Glomerular visceral epithelial cell (primary cell): ENCODE measurements at regions not wholly inside any gene's neighbourhood (a gene's known extent, or its start where the extent isn't known, plus 50 kb on each side); places are given as distances from the start of the nearest gene placed in this dataset.

Experiments used
- DNase-seq: peaks from one replicate; pipeline ENCODE4 v3.0.0-alpha.2; 2016; ENCODE audit errors: extremely low spot score

DNA sequence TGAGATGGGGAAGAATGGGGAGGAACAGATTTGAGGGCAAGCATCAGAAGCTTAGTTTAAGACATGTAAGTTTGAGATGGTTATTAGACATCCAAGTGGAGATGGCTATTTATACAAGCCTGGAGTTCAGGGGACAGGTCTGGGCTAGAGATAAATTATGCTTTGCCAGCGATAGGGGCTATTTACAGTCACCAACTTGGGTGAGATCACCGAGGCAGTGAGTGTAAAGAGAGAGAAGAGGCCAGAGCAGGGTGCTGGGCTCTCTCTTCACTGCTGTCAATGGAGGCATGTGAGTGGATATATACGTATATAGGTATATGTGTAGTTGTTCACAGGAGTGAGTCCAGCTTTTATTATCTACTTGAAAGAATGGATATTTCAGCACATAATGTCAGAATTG, 81.0 kb downstream of the QPCT start:
- no peak for DNase-seq

DNA sequence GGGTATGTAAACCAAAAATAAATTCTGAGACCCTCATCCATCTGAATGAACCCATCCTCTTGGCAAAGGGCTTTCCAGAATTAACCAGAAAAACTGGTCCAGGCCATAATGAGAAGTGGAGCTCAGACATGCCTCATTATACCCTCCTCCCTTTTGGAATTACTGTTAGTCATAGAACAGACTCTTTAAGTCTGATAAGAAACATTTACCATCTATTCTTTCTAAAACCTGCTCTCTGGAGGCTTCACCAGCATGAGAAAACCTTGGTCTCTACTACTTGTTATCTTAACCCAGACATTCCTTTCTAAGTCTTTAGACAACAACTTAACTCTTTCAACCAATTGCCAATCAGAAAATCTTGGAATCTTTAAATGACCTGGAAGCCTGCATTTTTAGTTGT, 82.8 kb downstream of the QPCT start:
- no peak for DNase-seq

DNA sequence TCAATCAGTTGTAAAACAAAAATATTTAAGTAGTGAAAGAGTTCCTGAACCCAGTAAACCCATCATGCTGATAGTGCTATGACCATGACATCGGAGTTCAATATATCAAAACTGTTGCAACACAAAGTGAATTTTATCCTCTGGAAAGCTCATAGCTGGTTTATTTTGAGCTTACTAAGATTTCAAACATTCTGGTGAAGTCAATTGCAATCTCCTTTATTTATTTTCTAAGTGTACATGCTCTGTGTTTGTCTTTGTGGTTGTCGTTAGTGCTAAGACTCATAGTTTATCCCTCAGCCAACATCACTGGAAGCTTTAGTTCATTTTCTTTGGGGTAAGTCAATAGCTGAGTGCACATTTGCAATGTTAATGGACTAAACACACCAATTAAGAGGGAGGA, 91.9 kb downstream of the QPCT start:
- DNase-seq: no peak

DNA sequence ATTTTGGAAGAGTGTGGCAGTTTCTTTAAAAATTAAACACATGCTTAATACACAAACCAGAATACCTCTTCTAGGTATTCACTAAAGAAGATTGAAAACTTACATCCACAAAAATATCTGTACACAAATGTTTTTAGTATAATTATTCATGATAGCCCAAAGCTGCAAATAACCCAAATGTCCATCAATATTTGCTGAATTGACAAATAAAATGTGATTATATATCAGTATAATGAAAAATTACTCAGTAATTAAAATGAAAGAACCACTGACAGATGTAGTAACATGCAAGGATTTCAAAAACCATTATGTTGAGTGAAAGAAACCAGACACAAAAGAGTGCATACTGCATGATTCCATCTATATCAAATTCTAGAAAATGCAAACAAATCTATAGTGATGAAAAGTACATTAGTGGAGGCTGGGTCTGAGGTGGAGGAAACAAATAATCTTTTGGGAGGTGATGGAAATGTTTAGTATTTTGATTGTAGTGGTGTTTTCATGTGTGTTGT, 94.8 kb downstream of the QPCT start:
- DNase-seq: no peak

DNA sequence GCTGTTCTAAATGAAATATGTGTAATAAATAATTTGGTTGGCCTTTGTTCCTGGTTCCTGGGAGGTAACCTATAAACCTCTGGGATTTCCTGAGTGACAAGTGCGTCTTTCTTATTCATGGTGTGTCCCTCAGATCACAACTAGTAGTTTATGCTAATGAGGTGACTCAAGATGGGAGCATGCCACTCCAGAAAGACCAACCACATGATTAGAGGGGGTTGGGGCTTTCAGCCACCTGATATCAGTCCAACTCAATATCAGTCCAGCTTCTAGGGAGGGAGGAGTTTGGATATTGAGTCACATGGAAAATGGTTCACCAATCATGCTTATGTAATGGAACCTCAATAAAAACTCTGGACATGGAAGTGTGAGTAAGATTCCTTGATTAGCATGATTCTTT, 96.6 kb downstream of the QPCT start:
- DNase-seq: no peak

DNA sequence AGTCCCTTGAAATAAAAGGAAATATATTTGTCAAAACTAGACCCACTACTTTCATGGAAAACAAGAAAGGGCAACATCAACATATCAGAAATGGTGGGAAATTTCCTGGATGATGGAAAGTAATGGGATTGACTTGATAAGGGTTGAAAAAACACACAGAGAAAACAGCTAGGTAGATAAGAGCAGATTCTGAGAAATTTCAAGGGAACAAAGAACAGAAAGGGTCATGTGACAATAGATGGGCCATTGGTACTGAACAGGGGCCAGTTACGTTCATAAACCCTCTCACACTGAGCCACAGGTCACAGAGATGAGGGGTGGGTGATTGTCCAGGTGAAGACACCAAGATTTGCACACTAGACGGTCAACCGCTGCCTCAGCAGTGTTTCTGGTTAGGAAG, 98.7 kb downstream of the QPCT start:
- no peak for DNase-seq

DNA sequence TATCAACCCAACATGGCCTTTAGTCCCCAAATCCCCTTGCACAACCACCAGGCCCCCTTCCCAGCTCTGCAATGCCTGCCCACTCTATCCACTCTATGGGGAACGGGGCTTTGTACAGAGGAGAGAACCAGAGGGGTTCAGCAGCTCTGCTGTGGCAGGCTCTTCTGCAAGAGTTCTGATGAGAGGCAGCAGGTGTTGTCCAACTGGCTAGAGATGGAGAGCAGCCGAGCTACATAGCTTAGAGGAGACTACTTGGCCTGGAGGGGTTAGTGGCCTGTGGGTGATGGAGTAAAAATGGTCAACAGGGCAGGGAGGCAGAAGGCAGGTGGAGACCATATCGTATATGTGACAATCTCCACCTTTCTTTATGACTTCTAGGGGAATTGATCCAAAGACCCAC, 103.0 kb downstream of the QPCT start:
- no peak for DNase-seq

DNA sequence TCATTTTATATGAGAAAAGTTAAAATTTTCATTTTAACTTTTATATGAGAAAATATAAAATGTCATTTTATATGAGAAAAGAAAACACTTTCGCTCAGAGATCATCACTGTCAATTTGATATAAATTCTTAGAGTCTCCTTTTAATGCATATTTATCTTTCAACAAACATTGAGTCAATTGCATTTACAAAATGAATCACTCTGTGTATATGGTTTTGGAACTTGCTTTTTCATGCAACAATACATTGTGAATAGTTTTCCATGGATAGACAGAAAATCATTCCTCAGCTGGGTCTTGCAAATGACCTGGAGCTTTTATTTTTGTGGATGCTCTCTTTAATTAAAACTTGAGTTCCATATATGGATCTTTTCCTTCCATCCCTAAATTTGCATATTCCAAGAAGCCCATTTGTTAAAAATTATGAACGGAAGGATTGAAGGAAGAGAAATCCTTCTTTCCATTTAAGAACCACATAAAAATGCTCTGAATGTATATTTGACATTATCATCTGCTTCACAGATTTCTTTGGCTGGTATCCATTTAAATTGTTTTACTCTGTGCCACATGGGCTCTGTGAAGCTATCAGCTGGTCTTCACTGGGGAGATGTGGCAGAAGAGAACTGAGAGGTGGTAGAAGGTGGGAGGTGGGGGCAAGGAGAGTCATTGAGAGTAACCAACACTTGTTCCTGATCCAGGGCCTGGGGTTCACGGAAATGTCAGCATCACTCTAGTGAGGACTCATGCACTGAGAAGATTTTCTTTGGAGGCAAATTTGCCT, 104.1 kb downstream of the QPCT start:
- no peak for DNase-seq

DNA sequence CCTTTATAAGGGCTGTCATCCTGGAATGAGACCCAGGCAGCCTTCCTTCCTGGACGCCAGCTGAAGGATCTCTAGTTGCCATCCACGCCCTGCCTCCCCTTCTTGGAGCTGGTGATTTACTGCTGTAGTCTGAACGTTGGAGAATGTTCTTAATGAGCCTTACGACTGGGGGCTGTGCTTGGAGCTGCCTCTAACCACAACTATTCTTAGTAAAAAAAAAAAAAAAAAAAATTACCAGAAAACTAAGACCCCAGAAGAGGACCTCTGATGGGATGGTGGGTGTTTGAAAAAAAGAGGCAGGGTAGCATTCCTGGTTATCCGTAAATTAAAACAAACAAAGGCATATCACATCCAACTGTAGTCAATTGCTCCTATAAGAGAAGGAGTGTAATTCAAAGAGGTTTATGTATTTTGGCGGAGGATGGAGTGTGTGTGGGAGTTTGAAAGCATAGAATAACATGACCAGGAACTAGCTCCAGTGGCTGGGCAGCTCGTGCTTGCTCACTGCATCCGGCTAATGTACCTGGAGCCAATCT, 105.4 kb downstream of the QPCT start:
- DNase-seq: no peak

DNA sequence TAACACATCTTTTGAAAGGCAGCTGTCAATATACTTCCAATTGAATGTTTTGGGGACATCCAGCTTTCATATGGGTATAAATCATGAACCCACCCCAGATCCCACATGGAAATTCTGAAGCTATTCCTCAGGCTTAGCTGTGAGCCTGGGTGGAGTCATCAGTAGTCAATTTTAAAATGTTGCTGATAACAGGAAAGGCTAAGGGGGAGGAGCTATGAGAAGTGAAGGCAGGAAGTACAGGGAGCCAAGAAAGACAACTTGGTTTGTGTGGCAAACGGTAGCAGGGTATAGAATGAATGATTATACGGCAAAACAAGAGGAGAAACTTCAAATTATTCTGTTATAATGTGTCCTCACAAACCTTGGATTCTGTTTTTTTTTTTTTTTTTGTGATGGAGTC, 108.6 kb downstream of the QPCT start:
- no peak for DNase-seq

DNA sequence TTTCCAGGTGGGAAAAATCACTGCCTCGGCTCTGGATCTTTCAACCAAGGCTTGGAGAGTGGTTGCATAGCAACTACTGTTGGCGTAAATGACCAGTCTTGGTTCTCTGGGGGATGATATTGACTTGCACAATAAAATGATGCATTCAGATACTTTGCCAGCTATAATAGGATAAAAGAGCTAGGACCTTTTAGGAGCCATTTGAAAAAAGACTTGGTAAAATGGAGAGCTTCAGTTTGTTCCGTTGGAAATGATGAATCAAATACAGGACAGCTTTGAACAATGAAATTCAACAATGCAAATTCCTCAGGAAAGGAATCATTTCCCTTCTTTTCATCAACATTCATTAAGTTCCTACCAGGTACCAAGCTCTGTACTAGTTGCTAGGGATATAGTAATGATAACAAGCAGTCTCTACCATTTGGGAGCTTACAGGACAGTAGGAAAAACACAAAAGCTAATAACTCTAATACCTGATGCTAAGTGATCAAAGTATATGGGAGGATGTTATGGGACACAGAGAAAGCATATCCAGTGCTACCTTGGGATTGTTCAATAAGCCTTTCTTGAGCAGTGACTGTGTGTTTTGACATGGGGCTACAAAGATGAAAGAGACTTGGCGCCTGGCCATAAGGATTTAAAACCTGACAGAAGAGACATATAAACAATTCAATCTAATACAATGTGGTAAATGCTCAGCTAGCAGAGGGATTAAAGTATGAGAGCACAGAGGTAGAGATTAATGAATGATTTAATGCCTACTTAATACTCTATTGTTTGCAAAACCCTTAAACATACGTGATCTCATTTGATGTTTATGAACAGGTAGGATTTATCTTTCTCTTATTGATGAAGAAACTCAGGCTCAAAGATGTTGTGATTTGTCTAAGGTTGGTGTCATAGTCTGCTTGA, 110.7 kb downstream of the QPCT start:
- DNase-seq: no peak

DNA sequence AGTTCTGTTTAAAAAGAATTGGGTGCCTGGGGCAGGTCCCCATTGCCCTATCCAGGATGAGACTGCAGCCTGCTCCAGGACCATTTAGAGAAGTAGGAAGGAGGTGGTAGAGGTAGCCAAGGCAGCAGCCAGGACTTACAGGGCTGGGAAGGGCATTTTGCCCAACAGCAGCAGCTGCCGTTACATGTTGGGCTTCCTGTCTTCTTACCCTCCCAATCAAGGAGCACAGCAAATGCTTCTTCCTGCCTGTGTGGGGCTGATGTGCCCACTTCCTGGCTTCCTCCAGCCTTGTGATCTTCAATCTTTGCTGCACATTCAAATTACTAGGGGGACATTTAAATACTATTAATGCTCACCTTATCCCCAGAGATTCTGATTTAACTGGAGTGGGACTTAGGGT, 112.0 kb downstream of the QPCT start:
- no peak for DNase-seq

DNA sequence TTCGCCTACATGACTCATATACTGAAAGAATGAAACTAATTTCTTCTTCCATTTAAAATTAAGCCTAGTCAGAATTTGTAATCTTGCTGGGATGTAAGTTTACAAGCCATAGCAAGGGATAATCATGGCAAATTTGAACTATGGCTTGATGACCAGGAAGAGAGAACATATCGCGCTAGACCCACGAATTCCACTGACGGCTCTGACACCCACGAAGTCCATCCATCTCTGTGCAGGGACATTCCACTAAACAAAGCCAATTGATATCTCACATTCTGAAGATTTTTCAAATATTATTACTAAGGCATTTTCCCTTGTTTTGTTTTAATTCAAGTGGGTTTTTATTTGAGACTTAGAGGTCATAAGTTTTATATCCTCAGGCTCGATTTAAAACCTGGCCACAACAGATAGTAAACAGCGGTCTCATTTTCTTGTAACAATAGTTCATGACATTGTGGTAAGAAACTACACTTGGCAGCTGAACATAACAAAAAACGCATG, 113.0 kb downstream of the QPCT start:
- DNase-seq: no peak

DNA sequence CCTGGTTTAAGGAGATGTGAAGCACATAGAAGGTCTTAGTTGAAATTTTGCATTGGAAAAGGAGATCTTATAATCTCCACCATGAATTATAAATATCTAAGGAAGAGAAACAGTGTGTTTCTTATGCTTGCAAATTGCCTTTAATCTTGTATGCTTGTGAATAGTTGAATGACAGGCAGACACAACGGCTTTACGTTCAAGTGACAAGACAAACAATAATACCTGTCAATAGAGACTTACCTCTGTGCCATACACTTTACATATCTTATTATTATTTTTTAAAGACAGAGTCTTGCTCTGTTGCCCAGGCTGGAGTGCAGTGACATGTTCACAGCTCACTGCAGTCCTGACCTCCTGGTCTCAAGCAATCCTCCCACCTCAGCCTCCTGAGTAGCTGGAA, 113.7 kb downstream of the QPCT start:
- no peak for DNase-seq

DNA sequence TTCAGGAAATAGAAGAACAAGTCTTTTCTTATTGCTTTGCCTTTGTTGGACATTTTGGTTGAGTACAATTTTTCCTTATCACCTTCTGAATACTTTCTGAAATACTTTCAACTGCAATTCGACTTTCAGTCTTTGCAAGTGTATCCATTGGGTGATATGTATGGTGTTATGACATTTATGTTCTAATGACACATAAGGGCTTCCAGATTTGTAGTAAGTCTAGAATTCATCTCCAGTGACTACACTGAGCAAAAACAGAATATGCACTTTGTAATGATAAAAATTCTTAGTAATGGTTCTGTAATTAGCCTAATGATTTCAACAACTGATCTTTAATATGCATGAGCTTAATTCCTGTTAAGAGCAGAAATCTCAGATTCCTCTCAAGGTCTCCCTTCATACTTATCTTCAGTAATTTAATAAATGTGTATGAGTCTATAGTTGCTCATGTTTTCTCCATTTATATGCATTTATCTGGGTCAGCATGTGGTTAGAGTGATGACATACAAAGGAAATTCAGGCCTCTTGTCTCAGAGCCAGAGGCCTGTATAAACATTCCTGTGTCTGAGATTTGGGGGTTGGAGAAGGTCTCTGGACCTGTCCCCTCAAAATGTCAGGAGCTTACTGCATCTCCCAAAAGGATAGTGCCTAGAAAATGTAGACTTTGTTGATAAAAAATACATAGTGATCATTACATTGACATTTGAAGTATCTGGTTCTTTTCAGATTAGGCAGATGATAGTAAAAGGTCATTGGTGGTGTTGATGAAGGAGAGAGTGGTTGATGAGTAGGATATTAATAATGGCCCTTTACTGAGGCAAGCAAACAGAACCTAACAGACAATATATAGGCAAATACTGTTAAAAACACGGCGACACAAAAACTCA, 114.9 kb downstream of the QPCT start:
- DNase-seq: peak; percentile 12

DNA sequence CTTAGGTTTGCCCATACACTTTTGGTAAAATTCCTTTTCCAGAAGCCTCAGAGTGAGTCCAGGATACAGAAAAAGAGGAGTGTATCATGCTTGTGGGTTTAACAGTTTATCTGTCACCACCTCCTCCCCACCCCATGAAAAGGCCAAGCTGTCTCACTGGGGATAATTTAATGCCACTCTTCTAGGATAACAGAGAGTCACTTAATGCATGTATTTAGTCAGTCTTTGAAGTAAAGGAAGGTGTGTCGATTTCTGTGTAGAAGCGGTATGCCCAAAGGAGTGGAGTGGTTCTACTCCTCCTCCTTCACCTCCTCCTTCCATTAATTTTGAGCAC, 116.4 kb downstream of the QPCT start:
- no peak for DNase-seq

DNA sequence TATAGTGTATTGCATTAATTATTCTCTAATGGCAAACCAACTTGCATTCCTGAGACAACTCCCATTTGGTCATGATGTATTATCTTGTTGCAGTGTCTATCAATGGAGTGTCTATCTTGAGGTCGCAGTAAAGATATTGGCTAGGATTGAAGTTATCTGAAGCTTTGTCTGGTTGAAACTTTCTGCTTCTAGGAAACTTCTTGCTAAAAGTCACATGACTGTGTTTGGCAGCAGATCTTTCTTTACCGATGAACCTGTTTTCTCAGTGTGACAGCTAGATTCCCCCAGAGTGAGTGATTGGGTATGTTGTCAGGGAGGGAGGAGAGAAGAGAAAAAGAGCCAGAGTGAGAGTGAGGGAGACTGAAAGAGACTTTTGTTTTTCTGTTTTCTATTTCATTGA, 119.6 kb downstream of the QPCT start:
- no peak for DNase-seq

DNA sequence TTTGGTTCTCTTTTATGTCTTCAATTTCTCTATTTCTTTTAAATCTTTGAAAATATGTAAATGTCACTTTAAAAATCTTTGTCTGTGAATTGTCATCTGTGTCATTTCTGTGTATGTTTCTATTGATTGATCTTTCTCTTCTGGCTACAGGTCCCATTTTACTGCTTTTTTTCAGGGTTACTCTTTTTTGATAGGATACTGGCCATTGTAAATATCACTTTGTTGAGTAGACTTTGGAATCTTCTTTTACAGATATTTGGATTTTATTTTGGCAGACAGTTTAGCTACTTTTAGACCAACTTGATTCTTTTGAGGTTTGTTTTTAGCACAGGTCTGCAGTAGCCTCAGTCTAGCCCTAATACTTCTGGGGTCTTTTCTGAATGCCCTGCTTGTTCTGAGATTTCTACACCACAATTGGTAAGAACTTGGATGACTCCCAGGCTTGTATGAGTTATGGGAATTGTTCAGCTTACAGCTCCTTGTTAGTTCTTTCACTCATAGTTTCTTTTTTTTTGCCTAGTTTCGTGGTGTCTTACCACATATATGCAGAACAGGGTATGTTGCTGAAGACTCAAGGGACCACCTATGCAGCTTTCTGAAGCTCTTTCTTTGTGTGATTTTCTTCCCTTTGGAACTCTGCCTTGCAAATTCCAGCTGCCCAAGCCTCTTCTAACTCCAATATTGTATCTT, 122.2 kb downstream of the QPCT start:
- no peak for DNase-seq

DNA sequence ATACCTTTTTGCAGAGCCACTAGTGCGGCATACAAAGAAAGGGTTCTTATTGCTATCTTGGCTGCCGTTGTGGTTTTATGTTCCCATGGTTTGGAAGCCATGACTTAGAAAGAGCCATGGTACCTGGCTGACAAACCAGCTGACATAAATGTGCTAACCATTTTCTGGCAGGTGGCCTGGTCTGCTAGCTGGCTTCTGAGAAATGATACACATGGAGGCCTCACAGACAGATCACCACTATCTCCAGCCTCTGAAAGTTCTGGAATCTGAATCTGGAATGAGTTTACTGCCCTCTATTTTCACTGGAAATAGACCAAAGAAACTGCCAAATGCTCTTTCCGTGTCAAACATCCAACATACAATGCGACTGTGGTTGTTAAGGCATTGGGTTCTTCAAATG, 123.7 kb downstream of the QPCT start:
- no peak for DNase-seq

DNA sequence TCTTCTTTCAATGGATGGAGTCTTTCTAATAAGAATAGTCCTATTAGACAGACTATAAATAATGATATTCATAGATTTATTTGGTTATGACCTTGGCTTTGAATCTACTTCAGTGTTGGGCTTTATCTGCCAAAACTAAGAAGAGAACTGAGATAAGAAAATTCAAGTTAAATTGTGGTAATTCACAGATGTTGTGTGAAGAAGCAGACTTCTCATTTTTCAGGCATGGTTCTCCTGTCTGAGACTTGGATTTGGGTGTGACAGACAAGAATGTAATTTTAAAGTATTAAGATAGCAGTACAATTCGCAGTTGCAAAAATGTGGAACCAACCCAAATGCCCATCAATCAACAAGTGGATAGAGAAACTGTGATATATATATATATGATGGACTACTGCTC, 124.7 kb downstream of the QPCT start:
- DNase-seq: no peak

DNA sequence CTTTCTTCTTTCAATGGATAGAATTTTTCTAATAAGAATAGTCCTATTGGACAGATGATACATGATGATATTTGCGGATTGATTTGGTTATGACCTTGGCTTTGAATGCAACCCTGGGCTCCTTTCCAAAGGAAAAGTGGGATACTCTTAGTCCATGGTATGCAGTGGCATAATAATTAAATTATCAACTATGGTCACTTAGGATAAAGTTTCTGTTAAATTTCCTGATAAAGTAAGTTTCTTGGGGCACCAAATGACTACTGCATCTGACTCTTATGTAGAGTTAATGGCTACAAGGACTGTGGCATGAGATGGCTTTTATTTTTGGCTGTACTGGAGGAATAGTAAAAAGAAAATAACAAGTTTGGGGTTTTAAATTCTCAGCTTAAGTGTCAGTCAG, 126.7 kb downstream of the QPCT start:
- no peak for DNase-seq
